ENCODE measurements at regions not wholly inside any gene's neighbourhood (a gene's known extent, or its start where the extent isn't known, plus 50 kb on each side); places are given as distances from the start of the nearest gene placed in this dataset.

GRCh38 chr12:91920741-91921140 is 224.9 kb downstream of the BTG1 start:
- no peak for DNase-seq (ENCODE audit: low spot score)

GRCh38 chr12:91920276-91920675 is 225.4 kb downstream of the BTG1 start:
- DNase-seq (ENCODE audit: low spot score), result no peak

- no peak for DNase-seq (ENCODE audit: low spot score)
These were observed 227.2 kb downstream of the BTG1 start for GRCh38 chr12:91918431-91918830.

GRCh38 chr12:91914701-91915100 is 230.9 kb downstream of the BTG1 start:
- no peak for DNase-seq (ENCODE audit: low spot score)

- no peak for DNase-seq (ENCODE audit: low spot score)
These were observed 232.0 kb downstream of the BTG1 start for GRCh38 chr12:91913651-91914050.

GRCh38 chr12:91913124-91913523 is 232.5 kb downstream of the BTG1 start:
- DNase-seq (ENCODE audit: low spot score), result no peak

GRCh38 chr12:91912178-91912577 is 233.5 kb downstream of the BTG1 start:
- DNase-seq (ENCODE audit: low spot score), result no peak

- no peak for DNase-seq (ENCODE audit: low spot score)
These were observed 234.7 kb downstream of the BTG1 start for GRCh38 chr12:91910871-91911388.

GRCh38 chr12:91902860-91903683 is 242.6 kb downstream of the BTG1 start:
- DNase-seq (ENCODE audit: low spot score), result no peak

- no peak for DNase-seq (ENCODE audit: low spot score)
These were observed 244.1 kb downstream of the BTG1 start for GRCh38 chr12:91901381-91902074.

GRCh38 chr12:91900971-91901370 is 244.7 kb downstream of the BTG1 start:
- DNase-seq (ENCODE audit: low spot score), result no peak

GRCh38 chr12:91899056-91899455 is 246.6 kb downstream of the BTG1 start:
- DNase-seq (ENCODE audit: low spot score), result no peak

- DNase-seq (ENCODE audit: low spot score), result no peak
These were observed 248.6 kb downstream of the BTG1 start for GRCh38 chr12:91897025-91897515.

GRCh38 chr12:91896286-91897024 is 249.2 kb downstream of the BTG1 start:
- no peak for DNase-seq (ENCODE audit: low spot score)

GRCh38 chr12:91894911-91895310 is 250.7 kb downstream of the BTG1 start:
- no peak for DNase-seq (ENCODE audit: low spot score)

GRCh38 chr12:91893476-91893875 is 252.2 kb downstream of the BTG1 start:
- DNase-seq (ENCODE audit: low spot score), result no peak

GRCh38 chr12:91892081-91892855 is 253.4 kb downstream of the BTG1 start:
- DNase-seq (ENCODE audit: low spot score), result no peak

GRCh38 chr12:91890742-91891141 is 254.9 kb downstream of the BTG1 start:
- no peak for DNase-seq (ENCODE audit: low spot score)

- no peak for DNase-seq (ENCODE audit: low spot score)
These were observed 255.7 kb downstream of the BTG1 start for GRCh38 chr12:91889910-91890309.

GRCh38 chr12:91889059-91889458 is 256.6 kb downstream of the BTG1 start:
- DNase-seq (ENCODE audit: low spot score), result no peak

- no peak for DNase-seq (ENCODE audit: low spot score)
These were observed 257.7 kb downstream of the BTG1 start for GRCh38 chr12:91887957-91888356.

Measured in RKO (cell line).